ENCODE measurements at regions not wholly inside any gene's neighbourhood (a gene's known extent, or its start where the extent isn't known, plus 50 kb on each side); places are given as distances from the start of the nearest gene placed in this dataset.

- no peaks in the 10 kb centered on the region for H3K36me3 ChIP-seq (replicated peaks in 1 of 2; ENCODE audit: control insufficient read depth in 1 of 2, insufficient read depth in 2 of 2, low read length in 2 of 2)
- no peak for TF ChIP-seq ZNF143 (CRISPR knock-in tag; IDR thresholded peaks at IDR 0.05)
- TF ChIP-seq FOSL1 (CRISPR knock-in tag; IDR thresholded peaks at IDR 0.05; ENCODE audit: borderline replicate concordance) = no peak
- no peak for TF ChIP-seq ZBTB1 (CRISPR knock-in tag; IDR thresholded peaks at IDR 0.05; ENCODE audit: borderline replicate concordance)
- no peak for TF ChIP-seq JUND (CRISPR knock-in tag; IDR thresholded peaks at IDR 0.05)
- TF ChIP-seq KLF16 (CRISPR knock-in tag; IDR thresholded peaks at IDR 0.05) = no peak
- no peak for TF ChIP-seq SP1 (IDR thresholded peaks at IDR 0.05)
- no peak for TF ChIP-seq SP1 (CRISPR knock-in tag; IDR thresholded peaks at IDR 0.05)
- no peak for TF ChIP-seq ZNF607 (CRISPR knock-in tag; IDR thresholded peaks at IDR 0.05; ENCODE audit: borderline replicate concordance)
- TF ChIP-seq, protein P1, sequence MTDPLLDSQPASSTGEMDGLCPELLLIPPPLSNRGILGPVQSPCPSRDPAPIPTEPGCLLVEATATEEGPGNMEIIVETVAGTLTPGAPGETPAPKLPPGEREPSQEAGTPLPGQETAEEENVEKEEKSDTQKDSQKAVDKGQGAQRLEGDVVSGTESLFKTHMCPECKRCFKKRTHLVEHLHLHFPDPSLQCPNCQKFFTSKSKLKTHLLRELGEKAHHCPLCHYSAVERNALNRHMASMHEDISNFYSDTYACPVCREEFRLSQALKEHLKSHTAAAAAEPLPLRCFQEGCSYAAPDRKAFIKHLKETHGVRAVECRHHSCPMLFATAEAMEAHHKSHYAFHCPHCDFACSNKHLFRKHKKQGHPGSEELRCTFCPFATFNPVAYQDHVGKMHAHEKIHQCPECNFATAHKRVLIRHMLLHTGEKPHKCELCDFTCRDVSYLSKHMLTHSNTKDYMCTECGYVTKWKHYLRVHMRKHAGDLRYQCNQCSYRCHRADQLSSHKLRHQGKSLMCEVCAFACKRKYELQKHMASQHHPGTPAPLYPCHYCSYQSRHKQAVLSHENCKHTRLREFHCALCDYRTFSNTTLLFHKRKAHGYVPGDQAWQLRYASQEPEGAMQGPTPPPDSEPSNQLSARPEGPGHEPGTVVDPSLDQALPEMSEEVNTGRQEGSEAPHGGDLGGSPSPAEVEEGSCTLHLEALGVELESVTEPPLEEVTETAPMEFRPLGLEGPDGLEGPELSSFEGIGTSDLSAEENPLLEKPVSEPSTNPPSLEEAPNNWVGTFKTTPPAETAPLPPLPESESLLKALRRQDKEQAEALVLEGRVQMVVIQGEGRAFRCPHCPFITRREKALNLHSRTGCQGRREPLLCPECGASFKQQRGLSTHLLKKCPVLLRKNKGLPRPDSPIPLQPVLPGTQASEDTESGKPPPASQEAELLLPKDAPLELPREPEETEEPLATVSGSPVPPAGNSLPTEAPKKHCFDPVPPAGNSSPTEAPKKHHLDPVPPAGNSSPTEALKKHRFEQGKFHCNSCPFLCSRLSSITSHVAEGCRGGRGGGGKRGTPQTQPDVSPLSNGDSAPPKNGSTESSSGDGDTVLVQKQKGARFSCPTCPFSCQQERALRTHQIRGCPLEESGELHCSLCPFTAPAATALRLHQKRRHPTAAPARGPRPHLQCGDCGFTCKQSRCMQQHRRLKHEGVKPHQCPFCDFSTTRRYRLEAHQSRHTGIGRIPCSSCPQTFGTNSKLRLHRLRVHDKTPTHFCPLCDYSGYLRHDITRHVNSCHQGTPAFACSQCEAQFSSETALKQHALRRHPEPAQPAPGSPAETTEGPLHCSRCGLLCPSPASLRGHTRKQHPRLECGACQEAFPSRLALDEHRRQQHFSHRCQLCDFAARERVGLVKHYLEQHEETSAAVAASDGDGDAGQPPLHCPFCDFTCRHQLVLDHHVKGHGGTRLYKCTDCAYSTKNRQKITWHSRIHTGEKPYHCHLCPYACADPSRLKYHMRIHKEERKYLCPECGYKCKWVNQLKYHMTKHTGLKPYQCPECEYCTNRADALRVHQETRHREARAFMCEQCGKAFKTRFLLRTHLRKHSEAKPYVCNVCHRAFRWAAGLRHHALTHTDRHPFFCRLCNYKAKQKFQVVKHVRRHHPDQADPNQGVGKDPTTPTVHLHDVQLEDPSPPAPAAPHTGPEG (CRISPR knock-in tag; IDR thresholded peaks at IDR 0.05) = no peak
- TF ChIP-seq, protein P2, sequence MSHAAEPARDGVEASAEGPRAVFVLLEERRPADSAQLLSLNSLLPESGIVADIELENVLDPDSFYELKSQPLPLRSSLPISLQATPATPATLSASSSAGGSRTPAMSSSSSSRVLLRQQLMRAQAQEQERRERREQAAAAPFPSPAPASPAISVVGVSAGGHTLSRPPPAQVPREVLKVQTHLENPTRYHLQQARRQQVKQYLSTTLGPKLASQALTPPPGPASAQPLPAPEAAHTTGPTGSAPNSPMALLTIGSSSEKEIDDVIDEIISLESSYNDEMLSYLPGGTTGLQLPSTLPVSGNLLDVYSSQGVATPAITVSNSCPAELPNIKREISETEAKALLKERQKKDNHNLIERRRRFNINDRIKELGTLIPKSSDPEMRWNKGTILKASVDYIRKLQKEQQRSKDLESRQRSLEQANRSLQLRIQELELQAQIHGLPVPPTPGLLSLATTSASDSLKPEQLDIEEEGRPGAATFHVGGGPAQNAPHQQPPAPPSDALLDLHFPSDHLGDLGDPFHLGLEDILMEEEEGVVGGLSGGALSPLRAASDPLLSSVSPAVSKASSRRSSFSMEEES (CRISPR knock-in tag; IDR thresholded peaks at IDR 0.05) = no peak
- TF ChIP-seq ADNP (CRISPR knock-in tag; IDR thresholded peaks at IDR 0.05) = no peak
- TF ChIP-seq FOXK2 (IDR thresholded peaks at IDR 0.05) = no peak
- TF ChIP-seq KDM4B (CRISPR knock-in tag; IDR thresholded peaks at IDR 0.05) = no peak
- BruUV-seq (replicated peaks) = no TSS peak
- no peaks in the 10 kb centered on the region for H3K4me1 ChIP-seq (ENCODE audit: insufficient read depth, low read length)
- no peaks in the 10 kb centered on the region for H3K9me3 ChIP-seq (ENCODE audit: low read length)
- no peaks in the 10 kb centered on the region for H3K79me2 ChIP-seq (ENCODE audit: insufficient read depth, low read length)
- H4K20me1 ChIP-seq (ENCODE audit: insufficient read depth, low read length) = no peaks in the 10 kb centered on the region
- ChIA-PET CTCF (ENCODE audit: low intra/inter-chr PET ratio, low total read pairs) (no interaction called here), POLR2A (interaction anchor here (0.7 kb wide), 1 partner anchor 563 kb away, joined by 3 read pairs; no protein-coding TSS in a partner anchor)
- no peak overlapping the region for H3K4me3 ChIP-seq (replicated peaks in 1 of 3; ENCODE audit: insufficient read depth in 1 of 3, low read depth in 2 of 3, low read length in 3 of 3)
- in situ Hi-C loops (cut with HindIII; ENCODE audit: extremely low pct_ligation_motif_present, low pct_unique_long_range_greater_than_20kb) = loop anchor here (10.0 kb wide), 1 partner anchor 355 kb away; no protein-coding TSS in a partner anchor
- H3K27me3 ChIP-seq (ENCODE audit: control insufficient read depth in 1 of 2, insufficient read depth in 2 of 2, low read length in 2 of 2) = no peaks in the 10 kb centered on the region
- ATAC-seq (no peak), DNase-seq (ENCODE audit: low spot score) (no peak), FAIRE-seq (no peak)
- H3K27ac ChIP-seq (ENCODE audit: extremely low read length, insufficient read depth, low read length) = no peak overlapping the region
- no peak overlapping the region for H3K4me2 ChIP-seq (ENCODE audit: low read depth, low read length)
- H3K9ac ChIP-seq (ENCODE audit: insufficient read depth, low read depth, low read length) = no peak overlapping the region
- WGBS (ENCODE audit: low lambda C conversion rate) = 18% methylated on average over 1 of the region's 1 CpG
- H2AFZ ChIP-seq (ENCODE audit: low read length) = no peak overlapping the region
- intact Hi-C loops (cut with micrococcal nuclease; ENCODE audit: unreplicated experiment) = no loop called here
These were observed 448.2 kb downstream of the KIF20B start for GRCh38 chr10:90149563-90149962.

Data from HepG2 (cell line).